ENCODE measurements at regions not wholly inside any gene's neighbourhood (a gene's known extent, or its start where the extent isn't known, plus 50 kb on each side); places are given as distances from the start of the nearest gene placed in this dataset.

DNA sequence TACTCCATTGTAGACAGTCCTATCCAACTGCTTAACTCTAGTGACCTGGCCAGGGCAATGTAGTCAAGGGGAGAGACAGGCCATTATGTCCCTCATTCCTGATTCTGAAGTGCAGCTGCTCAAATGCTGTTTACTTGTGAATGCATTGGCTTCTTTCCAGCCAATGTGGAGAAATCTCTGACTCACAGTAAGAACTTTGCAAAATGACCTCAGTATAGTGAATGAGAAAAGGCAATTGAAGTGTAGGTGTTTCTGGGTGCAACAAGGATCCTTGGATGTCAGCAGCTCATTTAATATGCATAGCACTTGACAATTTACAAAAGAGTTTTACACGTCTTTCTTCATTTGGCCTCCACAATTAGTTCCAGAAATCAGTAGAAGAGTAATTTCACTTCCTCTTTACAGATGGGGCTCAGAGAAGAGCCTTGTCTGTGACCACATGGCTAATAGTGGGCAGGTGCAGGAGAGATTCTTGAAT lies 367.2 kb downstream of the OSTF1 start:
- Histone ChIP-seq H2BK20ac (ENCODE audit: low read depth, low read length, poor library complexity, severe bottlenecking) (no peak overlapping the region), H3K9me3 (ENCODE audit: control insufficient read depth, low read depth, low read length) (no peaks in the 10 kb centered on the region), H2BK12ac (ENCODE audit: insufficient read length, low read depth, low read length) (no peak overlapping the region), H3K4me2 (ENCODE audit: insufficient read depth, insufficient read length, low read length) (no peak overlapping the region), H3T11ph (ENCODE audit: low read length) (no peak overlapping the region), H3K23ac (ENCODE audit: insufficient read length, low read depth, low read length) (no peak overlapping the region), H3K56ac (ENCODE audit: insufficient read length, low read depth, low read length) (no peak overlapping the region), H3K27me3 (ENCODE audit: insufficient read depth, low read length) (no peaks in the 10 kb centered on the region), H3K79me1 (ENCODE audit: insufficient read depth, low read depth, low read length, poor library complexity, severe bottlenecking) (no peaks in the 10 kb centered on the region), H3K23me2 (ENCODE audit: insufficient read length, low read depth, low read length, poor library complexity, severe bottlenecking) (no peaks in the 10 kb centered on the region), H3K27ac (ENCODE audit: insufficient read length, low read depth, low read length) (no peak overlapping the region), H3K9ac (ENCODE audit: extremely low read depth, insufficient read length, low read length) (no peak overlapping the region), H3K4ac (ENCODE audit: low read depth, low read length) (no peak overlapping the region), H4K5ac (ENCODE audit: insufficient read length, low read depth, low read length) (no peak overlapping the region), H2BK15ac (ENCODE audit: low read depth, low read length) (no peak overlapping the region), H2AFZ (ENCODE audit: low read length) (no peak overlapping the region), H2BK120ac (ENCODE audit: low read depth, low read length, poor library complexity, severe bottlenecking) (no peak overlapping the region), H3K79me2 (ENCODE audit: insufficient read depth, low read length) (no peaks in the 10 kb centered on the region), H4K91ac (ENCODE audit: insufficient read length, low read depth, low read length) (no peak overlapping the region), H3K14ac (ENCODE audit: insufficient read depth, low read length) (no peak overlapping the region), H3K18ac (ENCODE audit: insufficient read length, low read depth, low read length) (no peak overlapping the region), H3K4me1 (ENCODE audit: insufficient read depth, low read length) (no peaks in the 10 kb centered on the region), H2AK5ac (ENCODE audit: insufficient read length, low read length) (no peak overlapping the region), H4K20me1 (ENCODE audit: control insufficient read depth, insufficient read depth, insufficient read length) (no peaks in the 10 kb centered on the region), H2BK5ac (ENCODE audit: insufficient read length, low read length) (no peak overlapping the region), H4K8ac (replicated peaks; ENCODE audit: insufficient read length, low read depth, low read length) (no peak overlapping the region)
- H3K9me3 Mint-ChIP-seq: no peaks in the 10 kb centered on the region; a peak in 2 of 5 replicates
- DNase-seq: no peak
- H3K36me3 Mint-ChIP-seq (ENCODE audit: insufficient read depth in 1 of 3, low read depth in 3 of 3): peaks cover 0 to 3% (median 0%) of the 10 kb centered on the region in 3 experiments; a peak in 1 of 7 replicates
- no peak for TF ChIP-seq CTCF (conservative IDR thresholded peaks at IDR 0.05)
- H3K4me3 Mint-ChIP-seq: no peak overlapping the region
- H3K27ac Mint-ChIP-seq: no peak overlapping the region
- peaks cover 47 to 53% of the 10 kb centered on the region in 2 experiments for H3K4me1 Mint-ChIP-seq
- H3K27me3 Mint-ChIP-seq (ENCODE audit: low read depth): peaks cover 15% of the 10 kb centered on the region
- WGBS (ENCODE audit: extremely low coverage, insufficient read length, low lambda C conversion rate): no CpG with 5 or more reads among the region's 1 CpG

Data from H9 (cell line).